Kidney epithelial cell (primary cell): ENCODE measurements at regions not wholly inside any gene's neighbourhood (a gene's known extent, or its start where the extent isn't known, plus 50 kb on each side); places are given as distances from the start of the nearest gene placed in this dataset.
"Not testable (repeated sequence)": the region's sequence is repeated elsewhere in the genome, so short reads cannot be mapped to it uniquely, and the experiment has no call there.

Experiments
- DNase-seq: peaks from one replicate; pipeline ENCODE4 v3.0.0-alpha.2; 2010; ENCODE audit warnings: low read depth
- H3K27me3 ChIP-seq: 2 replicates; pipeline ENCODE4 v1.6.0; 2011; ENCODE audit warnings: low read length; ENCODE audit not compliant: control insufficient read depth, insufficient read depth
- H3K36me3 ChIP-seq: 2 replicates; pipeline ENCODE4 v1.5.1; 2011; ENCODE audit warnings: low read length; ENCODE audit not compliant: control insufficient read depth, insufficient read depth
- H3K4me3 ChIP-seq: 2 replicates; pipeline ENCODE4 v1.5.1; 2011; ENCODE audit warnings: low read depth, mild to moderate bottlenecking, control low read depth, low read length
- TF ChIP-seq, protein P1 (sequence below): IDR thresholded peaks from 2 replicates; pipeline ENCODE4 v1.5.1; 2011; ENCODE audit warnings: mild to moderate bottlenecking, moderate library complexity, low read length, control low read depth, inconsistent platforms; ENCODE audit not compliant: insufficient read depth, poor library complexity, severe bottlenecking

DNA sequence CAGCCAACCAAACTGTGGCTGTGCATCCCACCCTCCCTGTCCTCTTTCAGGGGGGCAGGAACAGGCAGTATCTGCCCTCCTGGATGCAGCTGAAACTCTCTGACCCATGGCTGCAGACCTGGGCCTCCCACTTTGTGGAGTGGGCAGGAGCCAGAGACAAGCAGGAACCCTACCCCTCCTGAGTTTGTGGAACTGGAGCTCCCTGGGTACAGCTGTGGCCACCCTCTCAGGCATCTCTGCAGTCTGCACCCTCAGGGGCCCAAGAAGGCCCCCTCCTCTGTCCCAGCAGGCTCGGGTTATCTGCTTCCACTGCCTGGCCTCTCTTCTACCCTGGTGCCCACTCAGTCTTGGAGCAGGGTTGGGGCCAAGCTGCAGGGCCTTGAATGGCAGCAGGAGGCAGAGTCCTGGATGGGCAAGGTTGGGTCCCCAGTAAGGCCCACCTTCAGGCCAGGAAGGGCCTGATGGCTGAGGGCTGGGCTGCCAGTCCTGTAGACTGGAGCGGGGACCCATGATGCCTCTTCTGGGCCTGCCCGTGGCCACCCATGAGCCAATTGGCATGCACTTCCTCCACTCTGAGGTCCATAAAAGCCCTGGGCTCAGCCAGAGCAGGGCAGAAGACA is 619.9 kb downstream of the KIF4B start:
- Histone ChIP-seq H3K27me3 (no peaks in the 10 kb centered on the region), H3K4me3 (no peak overlapping the region), H3K36me3 (no peaks in the 10 kb centered on the region)
- TF ChIP-seq, protein P1, sequence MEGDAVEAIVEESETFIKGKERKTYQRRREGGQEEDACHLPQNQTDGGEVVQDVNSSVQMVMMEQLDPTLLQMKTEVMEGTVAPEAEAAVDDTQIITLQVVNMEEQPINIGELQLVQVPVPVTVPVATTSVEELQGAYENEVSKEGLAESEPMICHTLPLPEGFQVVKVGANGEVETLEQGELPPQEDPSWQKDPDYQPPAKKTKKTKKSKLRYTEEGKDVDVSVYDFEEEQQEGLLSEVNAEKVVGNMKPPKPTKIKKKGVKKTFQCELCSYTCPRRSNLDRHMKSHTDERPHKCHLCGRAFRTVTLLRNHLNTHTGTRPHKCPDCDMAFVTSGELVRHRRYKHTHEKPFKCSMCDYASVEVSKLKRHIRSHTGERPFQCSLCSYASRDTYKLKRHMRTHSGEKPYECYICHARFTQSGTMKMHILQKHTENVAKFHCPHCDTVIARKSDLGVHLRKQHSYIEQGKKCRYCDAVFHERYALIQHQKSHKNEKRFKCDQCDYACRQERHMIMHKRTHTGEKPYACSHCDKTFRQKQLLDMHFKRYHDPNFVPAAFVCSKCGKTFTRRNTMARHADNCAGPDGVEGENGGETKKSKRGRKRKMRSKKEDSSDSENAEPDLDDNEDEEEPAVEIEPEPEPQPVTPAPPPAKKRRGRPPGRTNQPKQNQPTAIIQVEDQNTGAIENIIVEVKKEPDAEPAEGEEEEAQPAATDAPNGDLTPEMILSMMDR = no peak
- DNase-seq = no peak

GRCh38 chr5:155649666-155650065 is 636.1 kb downstream of the KIF4B start:
- TF ChIP-seq, protein P1 = no peak
- Histone ChIP-seq H3K27me3 (no peaks in the 10 kb centered on the region), H3K36me3 (no peaks in the 10 kb centered on the region), H3K4me3 (no peak overlapping the region)
- no peak for DNase-seq

DNA sequence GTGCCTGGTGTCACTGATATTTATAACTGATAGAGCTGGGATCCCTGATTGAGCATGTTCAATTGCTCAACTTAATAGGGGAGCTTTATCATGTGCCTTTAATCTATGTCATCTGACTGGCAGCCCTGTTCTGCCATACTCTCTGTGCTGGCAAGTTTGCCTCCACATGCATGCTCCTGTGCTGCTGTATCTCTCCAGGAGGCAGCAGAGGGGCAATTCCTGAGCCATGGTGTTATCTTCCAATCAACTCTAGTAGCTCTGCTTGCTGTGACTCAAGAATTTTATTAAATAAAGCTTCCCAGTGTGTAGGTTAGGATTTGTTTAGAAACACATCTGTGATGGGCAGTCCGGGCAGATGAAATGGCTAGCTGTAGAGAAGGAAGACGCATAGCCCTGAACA is 642.0 kb downstream of the KIF4B start:
- Histone ChIP-seq H3K4me3 (no peak overlapping the region), H3K36me3 (no peaks in the 10 kb centered on the region), H3K27me3 (no peaks in the 10 kb centered on the region)
- DNase-seq = no peak
- TF ChIP-seq, protein P1 = no peak

- Histone ChIP-seq H3K27me3 (no peaks in the 10 kb centered on the region), H3K4me3 (no peak overlapping the region), H3K36me3 (no peaks in the 10 kb centered on the region)
- TF ChIP-seq, protein P1 = no peak
- DNase-seq = no peak
Observed at GRCh38 chr5:155661859-155662258, 648.3 kb downstream of the KIF4B start.

DNA sequence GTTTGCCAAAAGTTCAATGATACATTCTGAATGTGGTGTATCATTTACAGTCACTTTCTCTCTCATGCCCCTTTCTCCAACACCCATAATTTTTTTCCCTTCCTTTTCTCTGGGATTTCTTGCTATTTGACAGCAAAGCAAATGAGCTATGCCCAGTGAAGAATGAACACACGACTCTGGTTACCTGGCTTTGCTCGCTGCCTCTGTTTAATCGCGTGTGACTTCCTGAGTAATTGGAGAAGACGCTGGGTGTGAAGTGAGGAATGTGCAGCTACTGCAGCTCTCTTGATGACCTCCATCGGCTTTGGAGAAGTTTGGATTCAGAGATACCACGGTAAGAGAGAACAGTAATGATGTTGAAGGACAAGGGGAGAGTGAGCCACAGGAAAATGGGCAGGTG is 651.8 kb downstream of the KIF4B start:
- no peak for DNase-seq
- Histone ChIP-seq H3K27me3 (no peaks in the 10 kb centered on the region), H3K4me3 (no peak overlapping the region), H3K36me3 (no peaks in the 10 kb centered on the region)
- TF ChIP-seq, protein P1 = no peak

GRCh38 chr5:155672001-155672400 is 655.0 kb upstream of the SGCD start:
- not testable (repeated sequence) for DNase-seq, H3K27me3 ChIP-seq, H3K4me3 ChIP-seq, H3K36me3 ChIP-seq
